CD4-positive, alpha-beta T cell treated with Interleukin-4 for 4 hours (primary cell): ENCODE measurements at regions not wholly inside any gene's neighbourhood (a gene's known extent, or its start where the extent isn't known, plus 50 kb on each side); places are given as distances from the start of the nearest gene placed in this dataset.

Experiments
- DNase-seq: peaks from one replicate; pipeline ENCODE4 v3.0.0-alpha.2; 2020

- DNase-seq = no peak
Observed at GRCh38 chr4:114472269-114473032, 126.2 kb upstream of the UGT8 start.

- no peak for DNase-seq
Observed at GRCh38 chr4:114474188-114474800, 124.3 kb upstream of the UGT8 start.

- DNase-seq = no peak
Observed at GRCh38 chr4:114476310-114476709, 122.3 kb upstream of the UGT8 start.

GRCh38 chr4:114479595-114479994 lies 119.0 kb upstream of the UGT8 start:
- no peak for DNase-seq

- no peak for DNase-seq
Observed at GRCh38 chr4:114481856-114482255, 116.8 kb upstream of the UGT8 start.

GRCh38 chr4:114487101-114487500 lies 111.5 kb upstream of the UGT8 start:
- DNase-seq = no peak

GRCh38 chr4:114488301-114488982 lies 110.2 kb upstream of the UGT8 start:
- no peak for DNase-seq

GRCh38 chr4:114494246-114494803 lies 104.3 kb upstream of the UGT8 start:
- no peak for DNase-seq

- DNase-seq = no peak
Observed at GRCh38 chr4:114495471-114495928, 103.1 kb upstream of the UGT8 start.

GRCh38 chr4:114497116-114497515 lies 101.5 kb upstream of the UGT8 start:
- no peak for DNase-seq

GRCh38 chr4:114509340-114509739 lies 89.3 kb upstream of the UGT8 start:
- DNase-seq = no peak

- DNase-seq = no peak
Observed at GRCh38 chr4:114512595-114513295, 85.9 kb upstream of the UGT8 start.

- no peak for DNase-seq
Observed at GRCh38 chr4:114519368-114519767, 79.2 kb upstream of the UGT8 start.

GRCh38 chr4:114527170-114527569 lies 71.4 kb upstream of the UGT8 start:
- DNase-seq = no peak

- DNase-seq = no peak
Observed at GRCh38 chr4:114527637-114528036, 71.0 kb upstream of the UGT8 start.

GRCh38 chr4:114535725-114536124 lies 62.9 kb upstream of the UGT8 start:
- no peak for DNase-seq

GRCh38 chr4:114537352-114537751 lies 61.3 kb upstream of the UGT8 start:
- DNase-seq = no peak

- no peak for DNase-seq
Observed at GRCh38 chr4:114538012-114538617, 60.5 kb upstream of the UGT8 start.

GRCh38 chr4:114539985-114540384 lies 58.6 kb upstream of the UGT8 start:
- DNase-seq = no peak

- no peak for DNase-seq
Observed at GRCh38 chr4:114547340-114548134, 51.1 kb upstream of the UGT8 start.
